HepG2 (cell line): ENCODE measurements at regions not wholly inside any gene's neighbourhood (a gene's known extent, or its start where the extent isn't known, plus 50 kb on each side); places are given as distances from the start of the nearest gene placed in this dataset.
A peak's percentile ranks its signal among the peaks of the same experiment; 100 is the strongest.

ENCODE experiments used
- CC2D1A ChIP-seq: sonication (generic); formaldehyde crosslinking; IDR thresholded peaks from 2 replicates; pipeline ENCODE4 v1.8.1; 2023; ENCODE audit warnings: mild to moderate bottlenecking, missing genetic modification reagents
- EED ChIP-seq: sonication (generic); formaldehyde crosslinking; IDR thresholded peaks from 2 replicates; pipeline ENCODE4 v1.5.0; 2020; ENCODE audit warnings: mild to moderate bottlenecking, missing genetic modification reagents
- ELF3 ChIP-seq: IDR thresholded peaks from 2 replicates; pipeline ENCODE4 v1.6.1; 2016; ENCODE audit warnings: missing genetic modification reagents, missing compliant biosample characterization
- ERF ChIP-seq: IDR thresholded peaks from 2 replicates; pipeline ENCODE4 v1.6.1; 2018; ENCODE audit warnings: missing biosample characterization, missing genetic modification reagents
- HMG20B ChIP-seq: conservative IDR thresholded peaks from 2 replicates; pipeline ENCODE4 v1.6.1; 2016; ENCODE audit warnings: missing genetic modification reagents, missing compliant biosample characterization
- HNRNPK ChIP-seq: fragments of 200-400 bp; formaldehyde crosslinking; IDR thresholded peaks from 2 replicates; pipeline ENCODE4 v1.6.1; 2018; ENCODE audit warnings: low read length, low read depth, moderate library complexity, mild to moderate bottlenecking; ENCODE audit not compliant: poor library complexity, severe bottlenecking
- KDM3A ChIP-seq: IDR thresholded peaks from 2 replicates; pipeline ENCODE4 v1.6.1; 2018; ENCODE audit warnings: low read depth, missing compliant biosample characterization
- PCBP2 ChIP-seq: fragments of 200-400 bp; formaldehyde crosslinking; optimal IDR thresholded peaks from 2 replicates; pipeline ENCODE3; 2018; ENCODE audit warnings: low read length, low read depth; ENCODE audit not compliant: poor library complexity, severe bottlenecking
- SETDB1 ChIP-seq: sonication (generic); formaldehyde crosslinking; IDR thresholded peaks from 2 replicates; pipeline ENCODE4 v1.5.1; 2020; ENCODE audit warnings: missing genetic modification reagents, mild to moderate bottlenecking, borderline replicate concordance
- SOX5 ChIP-seq: IDR thresholded peaks from 2 replicates; pipeline ENCODE4 v1.6.1; 2016; ENCODE audit warnings: borderline replicate concordance
- ZNF124 ChIP-seq: sonication (generic); formaldehyde crosslinking; IDR thresholded peaks from 2 replicates; pipeline ENCODE4 v1.4.0; 2020; ENCODE audit warnings: missing genetic modification reagents
- ZNF446 ChIP-seq: sonication (generic); formaldehyde crosslinking; IDR thresholded peaks from 2 replicates; pipeline ENCODE4 v1.5.0; 2020; ENCODE audit warnings: mild to moderate bottlenecking, missing genetic modification reagents
- ZNF546 ChIP-seq: sonication (generic); formaldehyde crosslinking; conservative IDR thresholded peaks from 2 replicates; pipeline ENCODE4 v1.8.1; 2023; ENCODE audit warnings: mild to moderate bottlenecking, missing genetic modification reagents
- ZNF547 ChIP-seq: sonication (generic); formaldehyde crosslinking; IDR thresholded peaks from 2 replicates; pipeline ENCODE4 v1.5.1; 2020; ENCODE audit warnings: mild to moderate bottlenecking, missing genetic modification reagents
- ZNF720 ChIP-seq: sonication (generic); formaldehyde crosslinking; IDR thresholded peaks from 2 replicates; pipeline ENCODE4 v1.4.0; 2020; ENCODE audit warnings: missing genetic modification reagents
- TF ChIP-seq, protein P1 (sequence below): sonication (generic); formaldehyde crosslinking; IDR thresholded peaks from 2 replicates; pipeline ENCODE4 v1.5.0; 2020; ENCODE audit warnings: mild to moderate bottlenecking, missing genetic modification reagents, borderline replicate concordance
- TF ChIP-seq, protein P2 (sequence below): sonication (generic); formaldehyde crosslinking; IDR thresholded peaks from 2 replicates; pipeline ENCODE4 v1.4.0; 2020; ENCODE audit warnings: low read depth, missing genetic modification reagents
- TF ChIP-seq, protein P3 (sequence below): sonication (generic); formaldehyde crosslinking; IDR thresholded peaks from 2 replicates; pipeline ENCODE4 v1.4.0; 2020; ENCODE audit warnings: mild to moderate bottlenecking, missing genetic modification reagents, borderline replicate concordance

DNA sequence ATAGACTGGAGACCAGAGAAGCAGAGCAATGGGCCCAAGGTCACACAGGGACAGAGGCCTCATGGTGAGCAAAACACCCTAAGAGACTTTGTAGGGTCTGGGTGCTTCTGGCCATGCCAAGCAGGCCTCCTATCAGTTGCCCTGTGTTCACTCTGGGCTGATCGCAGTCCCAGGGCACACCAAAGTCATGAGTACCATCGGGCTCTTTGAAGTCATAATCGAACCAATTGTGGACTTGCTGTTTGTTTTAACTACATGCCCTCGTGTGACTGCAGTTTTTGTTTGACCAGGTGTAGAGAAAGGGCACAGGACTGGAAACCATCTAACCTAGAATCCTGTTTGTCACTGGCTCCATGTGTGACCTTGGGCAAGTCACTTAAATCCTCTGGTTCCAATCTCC, 172.5 kb upstream of the CPEB2 start (continued):
- TF ChIP-seq, protein P1, sequence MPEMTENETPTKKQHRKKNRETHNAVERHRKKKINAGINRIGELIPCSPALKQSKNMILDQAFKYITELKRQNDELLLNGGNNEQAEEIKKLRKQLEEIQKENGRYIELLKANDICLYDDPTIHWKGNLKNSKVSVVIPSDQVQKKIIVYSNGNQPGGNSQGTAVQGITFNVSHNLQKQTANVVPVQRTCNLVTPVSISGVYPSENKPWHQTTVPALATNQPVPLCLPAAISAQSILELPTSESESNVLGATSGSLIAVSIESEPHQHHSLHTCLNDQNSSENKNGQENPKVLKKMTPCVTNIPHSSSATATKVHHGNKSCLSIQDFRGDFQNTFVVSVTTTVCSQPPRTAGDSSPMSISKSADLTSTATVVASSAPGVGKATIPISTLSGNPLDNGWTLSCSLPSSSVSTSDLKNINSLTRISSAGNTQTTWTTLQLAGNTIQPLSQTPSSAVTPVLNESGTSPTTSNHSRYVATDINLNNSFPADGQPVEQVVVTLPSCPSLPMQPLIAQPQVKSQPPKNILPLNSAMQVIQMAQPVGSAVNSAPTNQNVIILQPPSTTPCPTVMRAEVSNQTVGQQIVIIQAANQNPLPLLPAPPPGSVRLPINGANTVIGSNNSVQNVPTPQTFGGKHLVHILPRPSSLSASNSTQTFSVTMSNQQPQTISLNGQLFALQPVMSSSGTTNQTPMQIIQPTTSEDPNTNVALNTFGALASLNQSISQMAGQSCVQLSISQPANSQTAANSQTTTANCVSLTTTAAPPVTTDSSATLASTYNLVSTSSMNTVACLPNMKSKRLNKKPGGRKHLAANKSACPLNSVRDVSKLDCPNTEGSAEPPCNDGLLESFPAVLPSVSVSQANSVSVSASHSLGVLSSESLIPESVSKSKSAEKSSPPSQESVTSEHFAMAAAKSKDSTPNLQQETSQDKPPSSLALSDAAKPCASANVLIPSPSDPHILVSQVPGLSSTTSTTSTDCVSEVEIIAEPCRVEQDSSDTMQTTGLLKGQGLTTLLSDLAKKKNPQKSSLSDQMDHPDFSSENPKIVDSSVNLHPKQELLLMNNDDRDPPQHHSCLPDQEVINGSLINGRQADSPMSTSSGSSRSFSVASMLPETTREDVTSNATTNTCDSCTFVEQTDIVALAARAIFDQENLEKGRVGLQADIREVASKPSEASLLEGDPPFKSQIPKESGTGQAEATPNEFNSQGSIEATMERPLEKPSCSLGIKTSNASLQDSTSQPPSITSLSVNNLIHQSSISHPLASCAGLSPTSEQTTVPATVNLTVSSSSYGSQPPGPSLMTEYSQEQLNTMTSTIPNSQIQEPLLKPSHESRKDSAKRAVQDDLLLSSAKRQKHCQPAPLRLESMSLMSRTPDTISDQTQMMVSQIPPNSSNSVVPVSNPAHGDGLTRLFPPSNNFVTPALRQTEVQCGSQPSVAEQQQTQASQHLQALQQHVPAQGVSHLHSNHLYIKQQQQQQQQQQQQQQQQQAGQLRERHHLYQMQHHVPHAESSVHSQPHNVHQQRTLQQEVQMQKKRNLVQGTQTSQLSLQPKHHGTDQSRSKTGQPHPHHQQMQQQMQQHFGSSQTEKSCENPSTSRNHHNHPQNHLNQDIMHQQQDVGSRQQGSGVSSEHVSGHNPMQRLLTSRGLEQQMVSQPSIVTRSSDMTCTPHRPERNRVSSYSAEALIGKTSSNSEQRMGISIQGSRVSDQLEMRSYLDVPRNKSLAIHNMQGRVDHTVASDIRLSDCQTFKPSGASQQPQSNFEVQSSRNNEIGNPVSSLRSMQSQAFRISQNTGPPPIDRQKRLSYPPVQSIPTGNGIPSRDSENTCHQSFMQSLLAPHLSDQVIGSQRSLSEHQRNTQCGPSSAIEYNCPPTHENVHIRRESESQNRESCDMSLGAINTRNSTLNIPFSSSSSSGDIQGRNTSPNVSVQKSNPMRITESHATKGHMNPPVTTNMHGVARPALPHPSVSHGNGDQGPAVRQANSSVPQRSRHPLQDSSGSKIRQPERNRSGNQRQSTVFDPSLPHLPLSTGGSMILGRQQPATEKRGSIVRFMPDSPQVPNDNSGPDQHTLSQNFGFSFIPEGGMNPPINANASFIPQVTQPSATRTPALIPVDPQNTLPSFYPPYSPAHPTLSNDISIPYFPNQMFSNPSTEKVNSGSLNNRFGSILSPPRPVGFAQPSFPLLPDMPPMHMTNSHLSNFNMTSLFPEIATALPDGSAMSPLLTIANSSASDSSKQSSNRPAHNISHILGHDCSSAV (CRISPR knock-in tag) = no peak
- no peak for TF ChIP-seq CC2D1A (CRISPR knock-in tag)
- no peak for TF ChIP-seq ZNF547 (CRISPR knock-in tag)
- TF ChIP-seq ZNF720 = no peak
- TF ChIP-seq, protein P2, sequence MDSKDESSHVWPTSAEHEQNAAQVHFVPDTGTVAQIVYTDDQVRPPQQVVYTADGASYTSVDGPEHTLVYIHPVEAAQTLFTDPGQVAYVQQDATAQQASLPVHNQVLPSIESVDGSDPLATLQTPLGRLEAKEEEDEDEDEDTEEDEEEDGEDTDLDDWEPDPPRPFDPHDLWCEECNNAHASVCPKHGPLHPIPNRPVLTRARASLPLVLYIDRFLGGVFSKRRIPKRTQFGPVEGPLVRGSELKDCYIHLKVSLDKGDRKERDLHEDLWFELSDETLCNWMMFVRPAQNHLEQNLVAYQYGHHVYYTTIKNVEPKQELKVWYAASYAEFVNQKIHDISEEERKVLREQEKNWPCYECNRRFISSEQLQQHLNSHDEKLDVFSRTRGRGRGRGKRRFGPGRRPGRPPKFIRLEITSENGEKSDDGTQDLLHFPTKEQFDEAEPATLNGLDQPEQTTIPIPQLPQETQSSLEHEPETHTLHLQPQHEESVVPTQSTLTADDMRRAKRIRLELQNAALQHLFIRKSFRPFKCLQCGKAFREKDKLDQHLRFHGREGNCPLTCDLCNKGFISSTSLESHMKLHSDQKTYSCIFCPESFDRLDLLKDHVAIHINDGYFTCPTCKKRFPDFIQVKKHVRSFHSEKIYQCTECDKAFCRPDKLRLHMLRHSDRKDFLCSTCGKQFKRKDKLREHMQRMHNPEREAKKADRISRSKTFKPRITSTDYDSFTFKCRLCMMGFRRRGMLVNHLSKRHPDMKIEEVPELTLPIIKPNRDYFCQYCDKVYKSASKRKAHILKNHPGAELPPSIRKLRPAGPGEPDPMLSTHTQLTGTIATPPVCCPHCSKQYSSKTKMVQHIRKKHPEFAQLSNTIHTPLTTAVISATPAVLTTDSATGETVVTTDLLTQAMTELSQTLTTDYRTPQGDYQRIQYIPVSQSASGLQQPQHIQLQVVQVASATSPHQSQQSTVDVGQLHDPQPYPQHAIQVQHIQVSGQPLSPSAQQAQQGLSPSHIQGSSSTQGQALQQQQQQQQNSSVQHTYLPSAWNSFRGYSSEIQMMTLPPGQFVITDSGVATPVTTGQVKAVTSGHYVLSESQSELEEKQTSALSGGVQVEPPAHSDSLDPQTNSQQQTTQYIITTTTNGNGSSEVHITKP (CRISPR knock-in tag) = no peak
- no peak for TF ChIP-seq ZNF546 (CRISPR knock-in tag)
- TF ChIP-seq HMG20B (CRISPR knock-in tag) = no peak
- peak; percentile 46; the same call in 1 of the 2 replicates for TF ChIP-seq SOX5 (CRISPR knock-in tag)
- TF ChIP-seq PCBP2 = no peak
- TF ChIP-seq HNRNPK = no peak
- TF ChIP-seq KDM3A (CRISPR knock-in tag) = no peak
- TF ChIP-seq, protein P3, sequence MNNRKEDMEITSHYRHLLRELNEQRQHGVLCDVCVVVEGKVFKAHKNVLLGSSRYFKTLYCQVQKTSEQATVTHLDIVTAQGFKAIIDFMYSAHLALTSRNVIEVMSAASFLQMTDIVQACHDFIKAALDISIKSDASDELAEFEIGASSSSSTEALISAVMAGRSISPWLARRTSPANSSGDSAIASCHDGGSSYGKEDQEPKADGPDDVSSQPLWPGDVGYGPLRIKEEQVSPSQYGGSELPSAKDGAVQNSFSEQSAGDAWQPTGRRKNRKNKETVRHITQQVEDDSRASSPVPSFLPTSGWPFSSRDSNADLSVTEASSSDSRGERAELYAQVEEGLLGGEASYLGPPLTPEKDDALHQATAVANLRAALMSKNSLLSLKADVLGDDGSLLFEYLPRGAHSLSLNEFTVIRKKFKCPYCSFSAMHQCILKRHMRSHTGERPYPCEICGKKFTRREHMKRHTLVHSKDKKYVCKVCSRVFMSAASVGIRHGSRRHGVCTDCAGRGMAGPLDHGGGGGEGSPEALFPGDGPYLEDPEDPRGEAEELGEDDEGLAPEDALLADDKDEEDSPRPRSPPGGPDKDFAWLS (CRISPR knock-in tag) = no peak
- TF ChIP-seq ZNF124 (CRISPR knock-in tag) = no peak
- no peak for TF ChIP-seq ERF (CRISPR knock-in tag)
- no peak for TF ChIP-seq EED (CRISPR knock-in tag)
- no peak for TF ChIP-seq ELF3 (CRISPR knock-in tag)
- TF ChIP-seq SETDB1 (CRISPR knock-in tag) = no peak
- no peak for TF ChIP-seq ZNF446
